ENCODE measurements at regions not wholly inside any gene's neighbourhood (a gene's known extent, or its start where the extent isn't known, plus 50 kb on each side); places are given as distances from the start of the nearest gene placed in this dataset.

DNA sequence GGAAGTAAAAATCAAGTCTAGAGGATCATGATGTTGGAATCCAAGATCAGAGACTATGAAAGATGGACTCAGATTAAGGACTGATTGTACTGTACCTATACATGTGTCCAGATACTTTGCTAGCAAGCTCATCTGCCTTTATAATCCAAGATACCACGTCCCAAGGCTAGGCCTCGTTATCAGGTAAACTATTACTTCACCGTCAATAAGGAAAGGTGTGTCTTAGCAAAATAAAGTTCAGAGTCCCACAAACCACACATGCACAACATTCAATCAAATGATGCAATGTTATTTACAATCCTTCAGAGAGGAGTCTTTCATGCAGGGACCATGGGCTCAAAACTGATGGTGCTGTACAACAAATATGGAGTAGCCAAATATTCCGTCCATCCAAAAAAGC lies 1092.9 kb downstream of the IGSF11 start:
- TF ChIP-seq, protein P1, sequence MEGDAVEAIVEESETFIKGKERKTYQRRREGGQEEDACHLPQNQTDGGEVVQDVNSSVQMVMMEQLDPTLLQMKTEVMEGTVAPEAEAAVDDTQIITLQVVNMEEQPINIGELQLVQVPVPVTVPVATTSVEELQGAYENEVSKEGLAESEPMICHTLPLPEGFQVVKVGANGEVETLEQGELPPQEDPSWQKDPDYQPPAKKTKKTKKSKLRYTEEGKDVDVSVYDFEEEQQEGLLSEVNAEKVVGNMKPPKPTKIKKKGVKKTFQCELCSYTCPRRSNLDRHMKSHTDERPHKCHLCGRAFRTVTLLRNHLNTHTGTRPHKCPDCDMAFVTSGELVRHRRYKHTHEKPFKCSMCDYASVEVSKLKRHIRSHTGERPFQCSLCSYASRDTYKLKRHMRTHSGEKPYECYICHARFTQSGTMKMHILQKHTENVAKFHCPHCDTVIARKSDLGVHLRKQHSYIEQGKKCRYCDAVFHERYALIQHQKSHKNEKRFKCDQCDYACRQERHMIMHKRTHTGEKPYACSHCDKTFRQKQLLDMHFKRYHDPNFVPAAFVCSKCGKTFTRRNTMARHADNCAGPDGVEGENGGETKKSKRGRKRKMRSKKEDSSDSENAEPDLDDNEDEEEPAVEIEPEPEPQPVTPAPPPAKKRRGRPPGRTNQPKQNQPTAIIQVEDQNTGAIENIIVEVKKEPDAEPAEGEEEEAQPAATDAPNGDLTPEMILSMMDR (IDR thresholded peaks at IDR 0.05) = no peak
- no peak for TF ChIP-seq POLR2A (IDR thresholded peaks at IDR 0.05)
- TF ChIP-seq POLR2AphosphoS5 (IDR thresholded peaks at IDR 0.05; ENCODE audit: insufficient read depth in 1 of 2, low read depth in 1 of 2) = no peak
